Liver (tissue), 3 donors: ENCODE measurements at regions not wholly inside any gene's neighbourhood (a gene's known extent, or its start where the extent isn't known, plus 50 kb on each side); places are given as distances from the start of the nearest gene placed in this dataset.

Source experiments
- CTCF ChIP-seq: fragments of 150-350 bp; IDR thresholded peaks from 2 replicates; pipeline ENCODE4 v1.5.1; 2017; ENCODE audit warnings: improper control_type of control experiment, low read depth, low read length; ENCODE audit not compliant: missing input control
- EGR1 ChIP-seq, 2 donors: IDR thresholded peaks; 2 replicates each; pipeline ENCODE4 v1.6.1; 2016 to 2018; ENCODE audit warnings: antibody characterized with exemption in 2 of 2, low read depth in 2 of 2
- FOXA1 ChIP-seq: IDR thresholded peaks from 2 replicates; pipeline ENCODE4 v1.6.1; 2016; ENCODE audit warnings: antibody characterized with exemption
- JUND ChIP-seq, 2 donors: IDR thresholded peaks; 2 replicates each; pipeline ENCODE4 v1.6.1; 2016; ENCODE audit warnings: antibody characterized with exemption in 2 of 2
- MAX ChIP-seq: IDR thresholded peaks from 2 replicates; pipeline ENCODE4 v1.6.1; 2016; ENCODE audit warnings: antibody characterized with exemption
- REST ChIP-seq: IDR thresholded peaks from 2 replicates; pipeline ENCODE4 v1.6.1; 2016; ENCODE audit warnings: antibody characterized with exemption, mild to moderate bottlenecking
- donor health status: healthy.
- donor health status: healthy.

GRCh38 chr3:10756546-10756945 lies 59.5 kb upstream of the SLC6A11 start:
- TF ChIP-seq CTCF = no peak
- TF ChIP-seq MAX = no peak
- no peak for TF ChIP-seq EGR1 (IDR thresholded peaks at IDR 0.05; ENCODE audit: low read depth in 2 of 2)
- TF ChIP-seq JUND (IDR thresholded peaks at IDR 0.05) = no peak
- no peak for TF ChIP-seq REST
- TF ChIP-seq FOXA1 = no peak
